Hindlimb muscle (tissue), 1 donor: ENCODE measurements at regions not wholly inside any gene's neighbourhood (a gene's known extent, or its start where the extent isn't known, plus 50 kb on each side); places are given as distances from the start of the nearest gene placed in this dataset.
"Not testable (repeated sequence)": the region's sequence is repeated elsewhere in the genome, so short reads cannot be mapped to it uniquely, and the experiment has no call there.

Experiments used
- DNase-seq: peaks from one replicate; pipeline ENCODE4 v3.0.0-alpha.2; 2013

DNA sequence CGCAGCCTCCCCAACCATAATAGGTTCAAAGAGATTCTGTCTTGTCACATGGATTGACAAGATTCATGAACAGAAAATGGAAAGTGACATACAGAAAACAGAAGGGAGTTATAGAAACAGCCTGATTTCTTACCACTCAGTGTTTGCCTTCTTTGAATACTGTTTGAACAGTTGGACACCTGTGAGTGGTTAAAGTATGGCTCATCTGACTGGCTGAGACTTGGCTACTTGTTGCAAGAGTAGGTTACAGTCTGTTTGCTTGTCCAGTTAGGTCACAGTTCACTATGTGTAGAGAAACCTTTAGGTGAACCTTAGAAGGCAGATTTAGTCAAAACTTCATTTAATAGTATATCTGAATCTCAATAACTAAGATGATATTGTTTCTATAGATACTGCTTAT, 1003.9 kb upstream of the EPHA6 start:
- no peak for DNase-seq

DNA sequence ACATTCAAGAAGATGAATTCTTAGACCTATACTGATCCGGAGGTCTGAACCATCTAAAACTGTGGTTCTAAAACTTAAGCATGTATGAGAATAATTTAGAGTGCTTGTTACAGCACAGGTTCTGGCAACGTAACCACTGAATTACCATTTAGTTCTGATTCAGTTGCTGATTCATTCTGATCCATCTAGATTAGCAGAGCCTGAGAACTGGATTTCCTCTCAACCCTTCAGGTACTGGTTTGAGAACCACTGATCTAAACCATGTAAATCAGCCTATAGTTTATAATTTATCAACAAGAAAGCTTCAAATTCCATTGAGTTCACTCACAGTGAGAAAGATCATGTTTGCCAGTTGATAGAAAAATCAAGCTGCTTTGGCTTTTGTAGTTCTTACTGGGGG, 1001.1 kb upstream of the EPHA6 start:
- DNase-seq = no peak

DNA sequence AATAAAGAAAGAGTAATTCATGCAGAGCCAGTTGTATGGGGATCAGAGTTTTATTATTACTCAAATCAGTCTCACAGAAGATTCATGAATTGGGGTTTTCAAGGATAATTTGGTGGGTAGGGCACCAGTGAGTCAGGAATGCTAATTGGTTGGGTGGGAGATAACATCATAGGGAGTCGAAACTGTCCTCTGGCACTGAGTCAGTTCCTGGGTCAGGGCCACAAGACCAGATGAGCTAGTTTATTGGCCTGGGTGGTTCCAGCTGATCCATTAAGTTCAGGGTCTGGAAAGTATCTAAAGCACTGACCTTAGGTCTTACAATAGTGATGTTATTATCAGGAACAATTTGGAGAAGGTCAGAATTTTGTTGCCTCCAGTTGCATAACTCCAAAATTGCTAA, 998.6 kb upstream of the EPHA6 start:
- no peak for DNase-seq

DNA sequence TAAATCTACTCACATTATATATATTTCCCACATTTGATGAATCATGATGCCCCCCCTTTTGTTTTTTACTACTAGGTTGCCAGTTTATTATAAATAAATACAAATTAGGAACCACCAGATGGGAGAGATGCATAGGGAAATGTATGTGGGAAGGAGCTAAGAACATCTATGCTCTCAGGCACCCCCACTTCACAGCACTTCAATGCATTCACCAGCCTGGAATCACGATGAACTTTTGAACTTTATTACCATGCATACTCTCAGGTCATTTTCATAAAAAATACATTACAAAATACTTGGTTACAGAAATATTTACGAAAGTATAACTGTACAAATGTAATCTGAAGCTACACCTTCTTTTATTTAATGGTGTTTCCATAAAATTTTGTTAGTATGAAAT, 988.0 kb upstream of the EPHA6 start:
- DNase-seq = no peak

DNA sequence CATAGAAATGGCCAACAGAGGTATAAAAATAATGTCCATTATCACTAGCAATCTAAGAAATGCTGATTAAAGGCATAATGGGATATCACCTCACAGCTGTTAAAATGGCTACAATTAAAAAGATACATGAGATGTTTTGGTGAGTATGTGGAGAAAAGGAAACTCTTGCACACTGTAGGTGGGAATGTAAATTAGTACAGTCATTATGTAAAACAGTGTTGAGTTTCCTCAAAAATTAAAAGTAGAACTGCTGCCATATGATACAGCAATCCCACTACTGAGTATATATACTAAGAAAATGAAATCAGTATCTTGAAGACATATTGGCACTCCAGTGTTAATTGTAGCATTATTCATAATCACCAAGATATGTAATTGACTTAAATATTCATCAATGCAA, 982.2 kb upstream of the EPHA6 start:
- no peak for DNase-seq

DNA sequence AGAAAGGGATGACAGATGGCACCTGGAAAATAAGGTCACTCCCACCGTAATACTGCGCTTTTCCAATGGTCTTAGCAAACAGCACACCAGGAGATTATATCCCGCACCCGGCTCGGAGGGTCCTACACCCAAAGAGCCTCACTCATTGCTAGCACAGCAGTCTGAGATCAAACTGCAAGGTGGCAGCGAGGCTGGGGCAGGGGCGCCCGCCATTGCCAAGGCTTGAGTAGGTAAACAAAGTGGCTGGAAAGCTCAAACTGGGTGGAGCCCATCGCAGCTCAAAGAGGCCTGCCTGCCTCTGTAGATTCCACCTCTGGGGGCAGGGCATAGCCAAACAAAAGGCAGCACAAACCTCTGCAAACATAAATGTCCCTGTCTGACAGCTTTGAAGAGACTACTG, 953.8 kb upstream of the EPHA6 start:
- not testable (repeated sequence) for DNase-seq

DNA sequence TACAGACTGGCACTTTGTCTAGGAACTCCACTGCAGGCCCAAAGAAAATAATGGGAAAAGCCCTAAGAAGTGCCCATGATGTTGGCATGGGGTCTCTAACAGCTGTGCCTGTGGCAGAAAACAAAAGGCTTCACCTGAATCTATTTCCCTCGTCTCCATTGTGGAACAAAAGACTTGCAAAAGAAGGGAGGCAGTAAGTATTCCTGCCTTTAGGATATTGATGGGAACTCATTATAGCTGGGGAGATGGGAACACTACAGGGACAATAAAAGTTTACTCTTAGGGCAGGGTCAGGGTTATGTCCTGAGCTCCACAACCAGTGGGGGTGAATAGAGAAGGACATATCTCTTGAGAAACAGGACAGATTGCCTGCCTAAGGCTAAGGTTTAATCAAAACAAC, 930.6 kb upstream of the EPHA6 start:
- DNase-seq = no peak

DNA sequence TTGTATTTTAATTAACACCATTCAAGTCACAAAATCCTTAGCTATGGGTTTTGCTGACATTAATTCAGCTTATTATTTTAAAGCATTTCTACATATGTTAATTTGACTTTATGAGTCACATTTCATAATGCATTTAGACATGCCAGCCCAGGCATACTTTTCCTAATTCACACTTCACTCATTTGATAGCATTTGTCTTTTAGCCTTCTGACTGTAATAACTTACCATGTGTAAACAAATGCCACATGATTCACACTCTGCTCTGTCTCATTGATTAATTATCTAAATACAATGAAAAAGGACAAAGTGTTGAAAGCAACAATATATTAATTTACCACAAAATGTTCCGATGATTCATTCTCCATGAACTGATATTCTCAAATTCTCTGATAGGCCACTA, 927.8 kb upstream of the EPHA6 start:
- DNase-seq = no peak

DNA sequence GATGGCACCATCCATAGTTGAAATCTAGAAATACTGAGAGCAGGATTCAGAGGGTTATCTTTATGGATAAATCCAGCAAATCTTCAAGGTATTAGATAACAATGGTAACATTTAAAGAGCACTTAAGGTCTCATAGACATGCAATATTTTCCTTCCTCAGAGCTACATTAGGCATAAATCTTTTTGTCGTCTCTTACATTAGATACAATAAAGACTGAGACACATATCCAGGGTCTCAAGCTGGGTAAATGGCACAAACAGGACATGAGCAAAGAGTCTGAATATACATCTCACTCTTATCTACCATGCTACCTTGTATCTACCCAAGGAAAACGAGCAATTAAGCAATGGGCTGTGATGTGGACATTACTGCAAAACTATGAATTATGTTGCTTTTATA, 927.3 kb upstream of the EPHA6 start:
- DNase-seq = no peak

DNA sequence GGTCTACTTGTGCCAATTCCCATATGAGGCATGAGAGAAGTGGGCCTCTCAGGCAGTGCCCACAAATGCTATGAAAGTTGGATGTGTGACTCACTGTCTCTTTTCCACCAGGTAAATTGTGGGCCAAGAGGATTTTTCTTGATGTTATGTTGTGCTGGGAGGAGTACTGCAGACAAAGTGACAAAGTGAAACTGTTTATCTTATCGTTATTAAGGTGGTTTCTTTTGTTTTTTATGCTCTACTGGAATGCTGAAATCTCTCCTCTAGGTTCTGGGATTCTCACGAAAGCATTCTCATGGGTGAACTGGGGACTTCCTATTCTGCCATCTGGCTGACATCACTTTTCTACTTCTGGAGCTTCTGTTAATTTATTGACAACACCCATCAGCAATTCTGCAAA, 919.6 kb upstream of the EPHA6 start:
- DNase-seq = no peak

DNA sequence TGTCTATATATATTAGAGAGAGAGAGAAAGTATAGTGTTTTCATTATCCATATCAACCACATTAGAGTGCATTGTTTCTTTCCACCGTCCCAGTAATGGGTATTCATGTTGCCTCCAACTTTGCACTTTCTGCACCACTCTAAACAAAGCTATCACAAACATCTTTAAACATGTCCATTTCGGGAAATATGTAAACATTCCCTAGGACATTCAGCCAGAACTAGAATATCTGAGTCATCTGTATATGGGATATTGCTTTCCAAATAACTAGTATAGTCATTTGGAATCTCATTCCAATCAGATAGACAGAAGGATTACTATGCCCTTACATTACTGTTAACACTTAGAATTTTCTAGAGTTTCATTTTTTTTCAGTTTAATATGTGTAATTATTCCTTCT, 914.9 kb upstream of the EPHA6 start:
- no peak for DNase-seq

DNA sequence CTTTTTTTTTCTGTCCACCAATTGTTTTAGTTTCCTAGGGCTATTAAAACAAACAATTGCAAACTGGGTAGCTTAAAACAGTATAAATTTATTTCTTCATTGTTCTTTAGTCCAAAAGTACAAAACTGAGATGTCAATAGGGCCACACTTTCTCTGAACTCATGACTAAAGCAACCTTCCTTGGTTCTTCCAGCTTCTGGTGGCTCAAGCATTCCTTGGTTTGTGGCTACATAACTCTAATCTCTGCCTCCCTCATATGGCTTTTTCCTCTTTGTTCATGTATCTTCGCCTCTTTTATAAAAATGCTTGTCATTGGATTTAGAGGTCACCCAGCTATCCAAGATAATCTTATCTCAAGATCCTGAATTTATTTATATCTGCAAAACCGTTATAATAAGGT, 914.5 kb upstream of the EPHA6 start:
- no peak for DNase-seq

DNA sequence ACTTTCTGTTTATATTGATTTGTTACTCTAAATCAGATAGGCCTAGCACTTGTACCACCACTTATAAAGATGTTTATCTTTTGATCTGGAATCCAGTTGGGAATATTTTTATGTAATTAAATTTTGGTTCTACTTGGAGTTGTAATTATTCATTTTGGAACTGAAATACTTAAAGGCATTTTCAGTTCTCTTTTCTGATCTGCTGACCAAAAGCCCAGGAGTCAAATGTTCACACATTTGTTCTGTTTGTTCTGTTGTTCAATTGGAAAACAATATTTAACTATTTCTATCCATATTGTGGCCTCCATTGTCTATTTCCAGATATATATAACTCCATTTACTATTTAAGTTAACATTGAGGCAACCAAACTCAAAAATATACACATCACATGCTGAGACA, 912.4 kb upstream of the EPHA6 start:
- no peak for DNase-seq

DNA sequence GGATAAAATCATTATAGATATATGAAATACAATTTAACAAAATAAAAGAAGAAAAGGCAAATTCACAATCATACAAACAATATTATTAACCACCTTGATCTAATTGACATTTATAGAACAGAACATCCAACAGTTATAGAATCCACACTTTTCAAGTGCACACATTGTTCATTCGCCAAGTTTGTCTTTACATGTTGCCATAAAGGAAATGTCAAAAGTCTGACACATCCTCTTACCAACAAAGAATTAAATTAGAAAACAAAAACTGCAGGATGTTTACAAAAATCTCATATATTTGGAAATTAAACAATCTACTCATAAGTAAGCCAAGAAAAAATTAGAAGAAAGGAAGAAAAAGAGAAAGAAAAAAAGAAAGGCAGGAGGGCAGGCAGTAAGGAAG, 909.2 kb upstream of the EPHA6 start:
- DNase-seq = no peak

DNA sequence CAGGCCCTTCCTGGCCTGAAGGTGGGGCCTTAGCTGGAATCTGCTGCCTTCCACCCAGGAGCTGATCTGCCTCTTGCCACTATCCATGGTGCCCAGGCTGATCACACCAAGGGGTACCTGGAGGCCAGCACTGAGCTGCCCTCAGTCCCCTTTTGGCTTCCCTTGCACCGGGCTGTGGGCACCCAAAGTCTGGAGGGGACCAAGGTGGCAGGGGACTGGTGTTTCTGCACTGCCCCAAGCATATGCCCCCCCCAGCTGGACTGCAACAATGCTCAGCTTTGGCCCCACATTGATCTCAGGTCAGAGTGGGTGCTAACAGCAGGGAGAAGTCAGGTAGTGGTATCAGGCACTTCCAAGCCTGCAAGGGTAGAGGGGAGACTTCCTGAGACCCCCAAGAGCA, 902.6 kb upstream of the EPHA6 start:
- no peak for DNase-seq

DNA sequence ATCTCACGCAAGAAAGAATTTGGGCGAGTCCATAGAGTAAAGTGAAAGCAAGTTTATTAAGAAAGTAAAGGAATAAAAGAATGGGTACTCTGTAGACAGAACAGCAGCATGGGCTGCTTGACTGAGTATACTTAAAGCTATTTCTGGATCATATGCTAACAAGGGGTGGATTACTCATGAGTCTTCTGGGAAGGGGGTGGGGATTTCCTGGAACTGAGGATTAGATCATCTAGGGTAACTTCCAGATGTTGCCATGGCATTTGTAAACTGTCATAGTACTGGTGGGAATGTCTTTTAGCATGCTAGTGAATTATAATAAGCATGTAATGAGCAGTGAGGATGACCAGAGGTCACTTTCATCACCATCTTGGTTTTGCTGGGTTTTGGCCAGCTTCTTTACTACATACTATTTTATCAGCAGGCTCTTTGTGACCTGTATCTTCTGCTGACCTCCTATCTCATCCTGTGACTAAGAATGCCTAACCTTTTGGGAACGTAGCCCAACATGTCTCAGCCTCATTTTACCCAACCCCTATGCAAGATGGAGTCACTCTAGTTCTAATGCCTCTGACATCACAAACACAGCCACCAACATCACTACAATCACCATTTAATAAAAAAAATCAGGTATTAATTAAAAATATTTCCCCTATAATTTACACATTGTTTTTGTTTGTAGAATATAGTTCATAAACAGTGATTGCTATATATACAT, 890.7 kb upstream of the EPHA6 start:
- peak; percentile 17 for DNase-seq

DNA sequence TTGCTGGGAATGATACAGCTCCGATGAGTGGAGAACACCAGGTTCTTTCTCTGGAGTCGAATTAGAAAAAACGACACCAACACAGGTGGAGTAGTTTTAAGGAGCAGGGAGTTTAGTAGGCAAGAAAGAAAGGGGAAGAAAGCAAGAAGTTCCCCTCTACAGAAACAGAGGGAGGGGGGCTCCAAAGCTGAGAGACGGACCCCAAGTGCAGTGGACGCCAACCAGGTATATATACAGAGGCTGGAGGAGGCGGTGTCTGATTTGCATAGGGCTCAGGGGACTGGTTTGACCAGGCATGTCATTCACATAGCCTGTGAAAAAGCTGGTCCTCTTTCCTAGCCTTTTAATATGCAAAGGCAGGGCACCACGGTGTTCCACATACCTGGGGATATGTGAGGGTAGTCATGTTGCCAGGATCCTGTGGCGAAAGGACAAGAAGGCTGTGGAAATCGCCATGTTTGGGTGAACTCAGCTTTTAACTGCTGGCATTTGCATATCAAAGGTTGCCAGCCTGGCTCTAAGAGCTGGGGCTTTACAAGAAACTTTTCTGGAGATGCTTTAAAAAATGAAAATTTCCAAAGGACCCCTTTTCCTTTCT, 887.4 kb upstream of the EPHA6 start:
- DNase-seq = no peak

DNA sequence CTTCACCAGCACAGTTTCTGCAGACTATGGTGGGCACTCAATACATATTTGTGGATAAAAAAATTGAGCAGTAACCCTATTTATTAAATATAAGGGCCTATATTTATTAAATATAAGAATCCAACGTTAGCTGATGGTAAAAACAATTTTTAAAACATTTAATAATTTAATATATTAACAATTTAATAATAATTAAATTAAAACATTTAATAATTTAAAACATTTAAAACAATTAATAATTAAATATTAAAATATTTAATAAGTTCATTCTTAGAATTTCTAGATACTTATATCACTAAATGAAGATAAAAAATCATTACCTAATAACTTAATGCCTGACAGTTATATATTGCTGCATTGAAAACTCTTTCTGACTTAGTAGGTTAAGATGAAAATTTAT, 880.2 kb upstream of the EPHA6 start:
- no peak for DNase-seq

DNA sequence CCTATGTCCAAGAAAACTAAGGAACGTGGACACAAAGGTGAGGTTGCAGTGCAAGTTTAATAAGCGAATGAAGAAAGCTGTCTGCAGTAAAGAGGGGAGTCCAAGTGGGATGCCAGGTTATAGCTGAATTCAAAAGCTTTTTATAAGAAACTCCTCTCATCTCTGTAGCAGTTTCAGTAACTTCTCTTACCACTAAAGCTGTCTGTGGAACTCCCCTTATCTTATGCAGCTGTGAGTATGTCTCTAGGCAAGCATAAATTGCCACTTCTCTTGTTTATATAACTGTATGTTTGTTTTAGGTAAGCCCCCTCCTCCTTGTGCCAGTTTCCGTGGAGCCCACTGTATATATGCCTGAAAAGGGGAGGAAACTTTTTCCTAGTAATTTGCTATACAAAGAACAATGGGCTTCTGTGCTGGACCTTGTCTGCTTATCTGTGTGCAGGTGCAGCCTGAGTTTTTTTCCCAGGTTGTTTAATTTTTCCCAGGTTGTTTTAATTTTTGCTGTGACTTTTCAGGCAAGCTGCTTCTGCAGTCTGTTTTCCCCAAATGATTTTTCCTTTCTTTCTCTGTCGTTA, 875.1 kb upstream of the EPHA6 start:
- no peak for DNase-seq

DNA sequence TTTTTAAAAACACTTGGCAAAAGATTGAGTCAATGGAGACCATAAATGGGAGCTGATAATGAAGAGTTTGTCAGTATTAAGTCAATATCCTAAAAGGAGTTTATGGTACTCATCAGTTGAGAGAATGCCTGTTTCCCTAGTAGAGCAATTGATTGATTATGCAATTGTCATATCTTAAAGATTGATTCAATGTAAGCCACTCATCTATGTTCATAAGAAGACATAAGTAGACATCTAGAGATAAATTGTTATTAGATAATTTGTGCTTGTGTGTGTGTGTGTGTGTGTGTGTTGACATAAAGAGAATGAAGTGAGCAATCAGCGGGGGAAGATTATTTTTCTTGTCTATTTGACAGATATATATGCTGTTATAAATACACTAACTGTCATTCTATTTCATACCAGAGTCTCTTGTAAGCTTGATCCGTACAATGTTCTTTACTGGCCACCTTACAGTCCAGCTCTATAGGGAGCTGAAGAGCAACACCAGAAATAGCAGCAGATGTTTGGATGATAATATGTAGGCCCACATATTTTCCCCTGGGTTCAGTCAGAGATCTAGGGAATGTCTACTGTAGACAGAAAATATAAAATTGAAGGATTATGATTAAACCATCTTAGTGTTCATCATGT, 848.6 kb upstream of the EPHA6 start:
- no peak for DNase-seq

DNA sequence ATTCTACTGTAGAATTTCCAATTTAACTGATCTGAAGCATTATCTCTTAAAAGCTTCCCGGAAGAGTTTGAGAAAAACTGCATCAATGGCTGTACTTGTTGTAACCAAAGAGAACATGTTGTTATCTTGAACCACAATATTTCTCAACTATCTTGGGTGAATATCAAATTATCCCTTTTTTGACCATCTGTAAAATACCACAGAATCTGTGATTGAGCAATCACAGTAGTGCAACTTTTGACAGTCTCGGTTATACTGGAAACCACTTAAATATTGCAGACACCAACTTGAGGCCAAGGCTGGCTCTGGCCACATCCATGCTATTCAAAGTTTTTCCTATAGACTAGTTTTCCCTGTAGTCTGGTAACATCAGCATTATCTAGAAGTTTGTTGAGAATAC, 842.8 kb upstream of the EPHA6 start:
- no peak for DNase-seq

DNA sequence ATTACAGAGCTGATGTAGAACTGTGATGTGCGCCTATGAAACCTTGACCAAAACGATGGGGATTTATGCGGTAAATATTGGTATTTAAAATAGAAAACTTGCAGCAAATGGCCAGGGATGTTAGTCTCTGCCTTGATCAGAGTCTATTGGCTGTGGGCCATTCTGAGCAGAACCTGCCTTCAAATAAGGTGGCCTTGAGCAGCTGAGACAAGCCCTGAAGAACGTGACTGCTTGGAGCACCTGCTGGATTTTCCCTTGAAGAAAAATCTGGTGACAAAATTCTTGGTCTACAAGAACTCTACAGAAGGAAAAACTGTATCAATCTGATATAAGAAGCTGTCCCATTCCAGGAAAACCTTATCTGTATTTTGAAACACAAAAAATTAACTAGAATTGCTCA, 820.1 kb upstream of the EPHA6 start:
- DNase-seq = no peak

DNA sequence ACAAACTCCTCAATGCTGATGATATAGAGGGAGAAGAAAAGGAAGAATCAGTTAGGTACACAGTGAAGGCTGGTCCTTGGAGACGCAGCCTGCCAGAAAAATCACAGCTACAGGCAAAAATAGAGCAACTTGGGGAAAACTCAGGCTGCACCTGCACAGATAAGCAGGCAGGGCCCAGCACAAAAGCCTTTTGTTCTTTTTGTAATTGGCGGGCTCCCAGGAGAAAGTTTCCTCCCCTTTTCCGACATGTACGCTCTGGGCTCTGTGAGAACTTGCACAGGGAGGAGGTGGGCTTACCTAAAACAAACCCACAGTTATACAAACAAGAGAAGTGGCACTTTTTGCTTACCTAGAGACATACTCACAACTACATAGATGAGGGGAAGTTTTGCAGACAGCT, 813.4 kb upstream of the EPHA6 start:
- no peak for DNase-seq

DNA sequence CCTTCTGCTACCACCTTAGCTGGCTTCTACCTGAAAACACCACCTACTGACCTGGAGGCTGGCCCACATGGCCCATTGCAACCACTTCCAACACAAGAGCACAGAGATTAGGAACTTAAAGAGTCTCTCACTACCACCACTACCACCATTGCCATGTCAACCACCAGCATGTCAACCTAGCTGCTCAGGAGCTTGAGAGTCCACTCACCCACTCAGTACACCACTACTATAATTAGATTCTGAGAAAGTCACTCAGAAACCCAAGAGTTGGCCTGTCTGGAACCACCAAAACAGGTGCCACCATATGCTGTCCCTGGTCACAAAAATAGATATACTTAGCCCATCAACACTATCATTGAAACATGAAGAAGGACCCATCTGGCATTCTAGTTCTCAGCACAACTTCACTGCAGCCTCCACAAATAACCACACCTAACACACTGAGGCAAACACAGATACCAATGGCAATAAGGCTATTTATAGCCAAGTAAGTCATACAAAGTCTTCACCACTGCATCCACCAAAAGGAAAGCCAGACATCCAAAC, 806.7 kb upstream of the EPHA6 start:
- DNase-seq = no peak
